OCI-LY3 (cell line): ENCODE measurements at regions not wholly inside any gene's neighbourhood (a gene's known extent, or its start where the extent isn't known, plus 50 kb on each side); places are given as distances from the start of the nearest gene placed in this dataset.

Experiments used
- CTCF ChIP-seq: fragments of 200-600, 300-600 bp; sonication (generic); IDR thresholded peaks from 2 replicates; pipeline ENCODE4 v1.5.1; 2014; ENCODE audit warnings: antibody characterized with exemption, low read length, low read depth
- EZH2phosphoT487 ChIP-seq: fragments of 200-600 bp; shearing (Covaris generic); IDR thresholded peaks from 2 replicates; pipeline ENCODE4 v1.6.1; 2018; ENCODE audit warnings: antibody characterized with exemption, mixed run types, low read depth

DNA sequence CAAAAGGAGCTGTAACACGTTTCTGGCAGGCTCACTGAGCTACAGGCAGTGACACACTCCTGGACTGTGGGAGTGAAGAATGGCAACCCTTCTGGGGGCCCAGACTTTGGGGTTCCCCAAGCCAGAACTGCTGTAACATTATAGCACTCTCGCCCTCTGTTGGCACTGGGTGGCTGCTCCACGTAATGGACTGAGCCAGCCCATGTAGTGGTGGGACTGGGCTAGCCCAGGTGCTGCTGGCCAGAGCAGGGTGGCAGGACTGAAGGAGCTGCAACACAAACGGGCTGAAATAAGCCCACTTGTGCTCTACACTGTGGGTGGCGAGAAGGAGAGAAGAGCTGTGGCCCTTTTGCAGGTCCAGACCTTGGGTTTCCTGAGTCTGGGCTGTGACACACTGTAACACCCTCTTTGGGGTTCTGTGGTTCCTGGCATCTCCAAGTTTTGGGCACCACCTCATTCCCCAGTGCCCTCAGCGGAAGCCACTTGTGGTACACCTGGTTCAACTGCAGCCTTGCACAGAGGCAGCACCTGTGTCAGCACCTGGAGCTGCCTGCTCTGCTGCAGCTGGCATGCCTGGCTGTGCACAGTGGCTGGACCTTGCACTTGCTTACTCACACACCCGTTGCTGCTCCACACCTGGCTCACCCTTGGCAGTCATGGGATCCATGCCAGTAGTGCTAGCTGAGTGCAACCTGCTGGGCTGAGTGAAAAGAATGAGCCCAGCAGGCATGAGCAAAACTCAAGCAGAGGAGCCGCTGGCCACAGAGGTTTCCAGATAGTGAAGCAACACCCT, 95.0 kb upstream of the PRR16 start:
- TF ChIP-seq CTCF (no peak), EZH2phosphoT487 (no peak)
